DMS153 (cell line): ENCODE measurements at regions not wholly inside any gene's neighbourhood (a gene's known extent, or its start where the extent isn't known, plus 50 kb on each side); places are given as distances from the start of the nearest gene placed in this dataset.
"Not testable (repeated sequence)": the region's sequence is repeated elsewhere in the genome, so short reads cannot be mapped to it uniquely, and the experiment has no call there.

Experiments used
- DNase-seq: peaks from one replicate; lab custom pipeline; 2025; lab: John Stamatoyannopoulos, UW

GRCh38 chr1:221997012-221997411 is 255.1 kb upstream of the DUSP10 start:
- DNase-seq, result not testable (repeated sequence)

GRCh38 chr1:221994939-221995338 is 253.1 kb upstream of the DUSP10 start:
- no peak for DNase-seq

GRCh38 chr1:221994274-221994698 is 252.4 kb upstream of the DUSP10 start:
- no peak for DNase-seq

- no peak for DNase-seq
Measured at GRCh38 chr1:221993444-221993948, 251.6 kb upstream of the DUSP10 start.

GRCh38 chr1:221992427-221992826 is 250.5 kb upstream of the DUSP10 start:
- DNase-seq, result no peak

- no peak for DNase-seq
Measured at GRCh38 chr1:221991221-221991620, 249.3 kb upstream of the DUSP10 start.

- no peak for DNase-seq
Measured at GRCh38 chr1:221989741-221990140, 247.9 kb upstream of the DUSP10 start.

GRCh38 chr1:221988829-221989228 is 246.9 kb upstream of the DUSP10 start:
- no peak for DNase-seq

- DNase-seq, result peak; percentile 48
Measured at GRCh38 chr1:221987860-221988520, 246.1 kb upstream of the DUSP10 start.

- DNase-seq, result no peak
Measured at GRCh38 chr1:221983444-221983843, 241.6 kb upstream of the DUSP10 start.

GRCh38 chr1:221981461-221981860 is 239.6 kb upstream of the DUSP10 start:
- no peak for DNase-seq

- DNase-seq, result no peak
Measured at GRCh38 chr1:221979444-221980032, 237.6 kb upstream of the DUSP10 start.

- DNase-seq, result not testable (repeated sequence)
Measured at GRCh38 chr1:221978631-221979334, 236.9 kb upstream of the DUSP10 start.

- DNase-seq, result not testable (repeated sequence)
Measured at GRCh38 chr1:221973787-221974186, 231.9 kb upstream of the DUSP10 start.

GRCh38 chr1:221972276-221973235 is 230.7 kb upstream of the DUSP10 start:
- DNase-seq, result no peak

GRCh38 chr1:221971035-221971434 is 229.1 kb upstream of the DUSP10 start:
- not testable (repeated sequence) for DNase-seq

- DNase-seq, result not testable (repeated sequence)
Measured at GRCh38 chr1:221969298-221969858, 227.5 kb upstream of the DUSP10 start.

- not testable (repeated sequence) for DNase-seq
Measured at GRCh38 chr1:221967538-221967937, 225.6 kb upstream of the DUSP10 start.

GRCh38 chr1:221966888-221967287 is 225.0 kb upstream of the DUSP10 start:
- not testable (repeated sequence) for DNase-seq

GRCh38 chr1:221965891-221966290 is 224.0 kb upstream of the DUSP10 start:
- not testable (repeated sequence) for DNase-seq

- DNase-seq, result no peak
Measured at GRCh38 chr1:221965252-221965651, 223.4 kb upstream of the DUSP10 start.
